ENCODE measurements at regions not wholly inside any gene's neighbourhood (a gene's known extent, or its start where the extent isn't known, plus 50 kb on each side); places are given as distances from the start of the nearest gene placed in this dataset.

GRCh38 chr4:74653331-74654229 is 140.7 kb downstream of the BTC start:
- no peak for DNase-seq

GRCh38 chr4:74654230-74654681 is 140.1 kb downstream of the BTC start:
- no peak for DNase-seq

GRCh38 chr4:74656596-74656995 is 137.7 kb downstream of the BTC start:
- DNase-seq: no peak

GRCh38 chr4:74658116-74658515 is 136.2 kb downstream of the BTC start:
- peak; percentile 36 to 55 for DNase-seq

- DNase-seq: peak; percentile 43 to 78
These were observed 134.5 kb downstream of the BTC start for GRCh38 chr4:74659576-74660411.

- no peak for DNase-seq
These were observed 133.5 kb downstream of the BTC start for GRCh38 chr4:74660866-74661265.

GRCh38 chr4:74661427-74662201 is 132.7 kb downstream of the BTC start:
- no peak for DNase-seq

- DNase-seq: no peak
These were observed 130.7 kb downstream of the BTC start for GRCh38 chr4:74663631-74664030.

GRCh38 chr4:74665346-74665745 is 129.0 kb downstream of the BTC start:
- no peak for DNase-seq

GRCh38 chr4:74665876-74666275 is 128.4 kb downstream of the BTC start:
- DNase-seq: no peak

- no peak for DNase-seq
These were observed 126.9 kb downstream of the BTC start for GRCh38 chr4:74667438-74667837.

GRCh38 chr4:74667944-74668343 is 126.4 kb downstream of the BTC start:
- DNase-seq: no peak

GRCh38 chr4:74669702-74670101 is 124.6 kb downstream of the BTC start:
- no peak for DNase-seq

GRCh38 chr4:74670583-74670982 is 123.7 kb downstream of the BTC start:
- no peak for DNase-seq

GRCh38 chr4:74671080-74671698 is 123.1 kb downstream of the BTC start:
- DNase-seq: peak; percentile 66 to 76

GRCh38 chr4:74674750-74675149 is 119.6 kb downstream of the BTC start:
- DNase-seq: peak; percentile 23 to 38

GRCh38 chr4:74675673-74676279 is 118.5 kb downstream of the BTC start:
- peak; percentile 68 to 71 for DNase-seq

GRCh38 chr4:74682567-74683359 is 111.6 kb downstream of the BTC start:
- peak; percentile 17 to 18 for DNase-seq

- no peak for DNase-seq
These were observed 101.4 kb downstream of the BTC start for GRCh38 chr4:74692972-74693371.

Data from AML-193 (cell line).